ENCODE measurements at regions not wholly inside any gene's neighbourhood (a gene's known extent, or its start where the extent isn't known, plus 50 kb on each side); places are given as distances from the start of the nearest gene placed in this dataset.

- TF ChIP-seq CTCF (conservative IDR thresholded peaks at IDR 0.05; ENCODE audit: low read length) (no peak), EZH2phosphoT487 (IDR thresholded peaks at IDR 0.05; ENCODE audit: borderline replicate concordance) (no peak)
Observed at GRCh38 chr2:220224691-220225543, 597.5 kb downstream of the SLC4A3 start.

Measured in Loucy (cell line).